ENCODE measurements at regions not wholly inside any gene's neighbourhood (a gene's known extent, or its start where the extent isn't known, plus 50 kb on each side); places are given as distances from the start of the nearest gene placed in this dataset.

GRCh38 chr2:150594299-150594698 is 106.8 kb upstream of the RND3 start:
- ChIA-PET POLR2A (no interaction called here), CTCF (no interaction called here)
- Histone ChIP-seq H3K79me2 (ENCODE audit: control insufficient read depth, insufficient read depth, low read length) (no peaks in the 10 kb centered on the region), H3K9ac (replicated peaks; ENCODE audit: extremely low read depth, insufficient read depth, low read length) (no peak overlapping the region), H3K4me2 (ENCODE audit: insufficient read depth, low read length) (no peak overlapping the region), H2AFZ (ENCODE audit: low read depth, low read length) (no peak overlapping the region), H3K27me3 (ENCODE audit: control insufficient read depth in 2 of 2, insufficient read depth in 2 of 2, low read length in 2 of 2) (no peaks in the 10 kb centered on the region), H4K20me1 (replicated peaks; ENCODE audit: control insufficient read depth, extremely low read depth, insufficient read depth, low read length) (no peaks in the 10 kb centered on the region), H3K9me1 (replicated peaks; ENCODE audit: control insufficient read depth, extremely low read depth, insufficient read depth, low read length) (no peaks in the 10 kb centered on the region), H3K4me3 (replicated peaks in 1 of 3; ENCODE audit: insufficient read depth in 1 of 3, low read depth in 1 of 3, low read length in 3 of 3) (no peak overlapping the region), H3K9me3 (replicated peaks; ENCODE audit: control insufficient read depth, insufficient read depth, low read length) (no peaks in the 10 kb centered on the region), H3K36me3 (ENCODE audit: control insufficient read depth in 2 of 2, extremely low read depth in 1 of 2, insufficient read depth in 2 of 2, low read length in 2 of 2) (no peaks in the 10 kb centered on the region), H3K27ac (ENCODE audit: insufficient read depth, low read depth, low read length) (no peak overlapping the region), H3K4me1 (ENCODE audit: control insufficient read depth, extremely low read depth, insufficient read depth, low read length) (no peaks in the 10 kb centered on the region)
- no peak for TF ChIP-seq MAX (IDR thresholded peaks at IDR 0.05; ENCODE audit: insufficient read depth, insufficient read length)
- no peak for TF ChIP-seq EZH2 (IDR thresholded peaks at IDR 0.05; ENCODE audit: borderline replicate concordance, low read depth, low read length, severe bottlenecking)
- no peak for TF ChIP-seq FOS (IDR thresholded peaks at IDR 0.05; ENCODE audit: borderline replicate concordance, insufficient read depth, low read length)
- no peak for FAIRE-seq
- DNase-seq (ENCODE audit: low read depth, low spot score) = no peak
- intact Hi-C loops (cut with micrococcal nuclease) (no loop called here), dilution Hi-C loops (cut with MboI; ENCODE audit: extremely low pct_ligation_motif_present, low sequenced_read_pairs) (no loop called here)
- no TSS peak for BruUV-seq (replicated peaks)

- TF ChIP-seq EZH2 (IDR thresholded peaks at IDR 0.05; ENCODE audit: borderline replicate concordance, low read depth, low read length, severe bottlenecking) = no peak
- TF ChIP-seq CTCF (IDR thresholded peaks at IDR 0.05; ENCODE audit: extremely low read depth in 1 of 2, insufficient read depth in 1 of 2, low read depth in 1 of 2, low read length in 2 of 2) = no peak
- no peak for TF ChIP-seq FOS (IDR thresholded peaks at IDR 0.05; ENCODE audit: borderline replicate concordance, insufficient read depth, low read length)
- TF ChIP-seq JUN (IDR thresholded peaks at IDR 0.05; ENCODE audit: borderline replicate concordance, insufficient read depth, insufficient read length, low read depth) = no peak
- no peak for TF ChIP-seq GATA2 (IDR thresholded peaks at IDR 0.05; ENCODE audit: insufficient read depth, insufficient read length, low read depth, low read length)
- no peak for TF ChIP-seq MAX (IDR thresholded peaks at IDR 0.05; ENCODE audit: insufficient read depth, insufficient read length)
- no peak for TF ChIP-seq MYC (IDR thresholded peaks at IDR 0.05; ENCODE audit: low read depth, low read length)
- TF ChIP-seq POLR2AphosphoS5 (IDR thresholded peaks at IDR 0.05; ENCODE audit: insufficient read depth, low read depth, low read length) = no peak
- no peak for TF ChIP-seq POLR2A (IDR thresholded peaks at IDR 0.05; ENCODE audit: low read depth, low read length)
- dilution Hi-C loops (cut with MboI; ENCODE audit: extremely low pct_ligation_motif_present, low sequenced_read_pairs) = no loop called here
- H3K27ac ChIP-seq (ENCODE audit: insufficient read depth, low read depth, low read length) = no peak overlapping the region
- intact Hi-C loops (cut with micrococcal nuclease) = no loop called here
- CTCF ChIA-PET = interaction anchor here (1.2 to 2.2 kb wide), 2 partner anchors 9 to 647 kb away, joined by 3 to 11 read pairs; no protein-coding TSS in a partner anchor
- H3K9ac ChIP-seq (replicated peaks; ENCODE audit: extremely low read depth, insufficient read depth, low read length) = no peak overlapping the region
- BruUV-seq (replicated peaks) = no TSS peak
- no peaks in the 10 kb centered on the region for H4K20me1 ChIP-seq (replicated peaks; ENCODE audit: control insufficient read depth, extremely low read depth, insufficient read depth, low read length)
- FAIRE-seq (no peak), DNase-seq (ENCODE audit: low read depth, low spot score) (no peak)
- no peaks in the 10 kb centered on the region for H3K79me2 ChIP-seq (ENCODE audit: control insufficient read depth, insufficient read depth, low read length)
- H3K9me3 ChIP-seq (replicated peaks; ENCODE audit: control insufficient read depth, insufficient read depth, low read length) = no peaks in the 10 kb centered on the region
- H2AFZ ChIP-seq (ENCODE audit: low read depth, low read length) = no peak overlapping the region
- no peak overlapping the region for H3K4me3 ChIP-seq (replicated peaks in 1 of 3; ENCODE audit: insufficient read depth in 1 of 3, low read depth in 1 of 3, low read length in 3 of 3)
- no peaks in the 10 kb centered on the region for H3K9me1 ChIP-seq (replicated peaks; ENCODE audit: control insufficient read depth, extremely low read depth, insufficient read depth, low read length)
- H3K36me3 ChIP-seq (ENCODE audit: control insufficient read depth in 2 of 2, extremely low read depth in 1 of 2, insufficient read depth in 2 of 2, low read length in 2 of 2) = no peaks in the 10 kb centered on the region
- no peak overlapping the region for H3K4me2 ChIP-seq (ENCODE audit: insufficient read depth, low read length)
- H3K4me1 ChIP-seq (ENCODE audit: control insufficient read depth, extremely low read depth, insufficient read depth, low read length) = peaks cover 2% of the 10 kb centered on the region
- POLR2A ChIA-PET = no interaction called here
- H3K27me3 ChIP-seq (ENCODE audit: control insufficient read depth in 2 of 2, insufficient read depth in 2 of 2, low read length in 2 of 2) = no peaks in the 10 kb centered on the region
Observed at GRCh38 chr2:150591496-150592285, 104.2 kb upstream of the RND3 start.

Data from endothelial cell of umbilical vein (primary cell).